22Rv1 (cell line): ENCODE measurements at regions not wholly inside any gene's neighbourhood (a gene's known extent, or its start where the extent isn't known, plus 50 kb on each side); places are given as distances from the start of the nearest gene placed in this dataset.
"Not testable (repeated sequence)": the region's sequence is repeated elsewhere in the genome, so short reads cannot be mapped to it uniquely, and the experiment has no call there.

Experiments
- ZFX ChIP-seq: fragments of 450-650 bp; IDR thresholded peaks from 2 replicates; pipeline ENCODE4 v1.6.1; 2017; ENCODE audit warnings: antibody characterized with exemption, borderline replicate concordance
- TF ChIP-seq, protein P1 (sequence below): fragments of 450-650 bp; IDR thresholded peaks from 2 replicates; pipeline ENCODE4 v1.5.1; 2017; ENCODE audit warnings: mild to moderate bottlenecking

DNA sequence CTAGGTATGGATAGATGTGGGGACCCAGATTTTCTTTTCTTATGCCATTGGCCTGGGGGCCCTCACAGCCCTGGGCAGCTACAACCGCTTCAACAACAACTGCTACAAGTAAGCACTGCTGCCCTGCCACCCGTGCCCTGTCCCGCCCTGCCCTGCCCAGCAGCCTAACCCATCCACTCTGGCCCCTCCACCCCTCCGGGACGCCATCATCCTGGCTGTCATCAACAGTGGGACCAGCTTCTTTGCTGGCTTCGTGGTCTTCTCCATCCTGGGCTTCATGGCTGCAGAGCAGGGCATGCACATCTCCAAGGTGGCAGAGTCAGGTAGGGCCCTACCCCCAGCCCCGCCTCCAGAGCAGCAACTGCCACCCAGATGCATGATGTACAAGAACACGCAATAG, 521.3 kb downstream of the TP53TG3F start:
- TF ChIP-seq, protein P1, sequence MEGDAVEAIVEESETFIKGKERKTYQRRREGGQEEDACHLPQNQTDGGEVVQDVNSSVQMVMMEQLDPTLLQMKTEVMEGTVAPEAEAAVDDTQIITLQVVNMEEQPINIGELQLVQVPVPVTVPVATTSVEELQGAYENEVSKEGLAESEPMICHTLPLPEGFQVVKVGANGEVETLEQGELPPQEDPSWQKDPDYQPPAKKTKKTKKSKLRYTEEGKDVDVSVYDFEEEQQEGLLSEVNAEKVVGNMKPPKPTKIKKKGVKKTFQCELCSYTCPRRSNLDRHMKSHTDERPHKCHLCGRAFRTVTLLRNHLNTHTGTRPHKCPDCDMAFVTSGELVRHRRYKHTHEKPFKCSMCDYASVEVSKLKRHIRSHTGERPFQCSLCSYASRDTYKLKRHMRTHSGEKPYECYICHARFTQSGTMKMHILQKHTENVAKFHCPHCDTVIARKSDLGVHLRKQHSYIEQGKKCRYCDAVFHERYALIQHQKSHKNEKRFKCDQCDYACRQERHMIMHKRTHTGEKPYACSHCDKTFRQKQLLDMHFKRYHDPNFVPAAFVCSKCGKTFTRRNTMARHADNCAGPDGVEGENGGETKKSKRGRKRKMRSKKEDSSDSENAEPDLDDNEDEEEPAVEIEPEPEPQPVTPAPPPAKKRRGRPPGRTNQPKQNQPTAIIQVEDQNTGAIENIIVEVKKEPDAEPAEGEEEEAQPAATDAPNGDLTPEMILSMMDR = not testable (repeated sequence)
- TF ChIP-seq ZFX = not testable (repeated sequence)
